Astrocyte of the spinal cord (primary cell): ENCODE measurements at regions not wholly inside any gene's neighbourhood (a gene's known extent, or its start where the extent isn't known, plus 50 kb on each side); places are given as distances from the start of the nearest gene placed in this dataset.
A peak's percentile ranks its signal among the peaks of the same experiment; 100 is the strongest.

Experiments used
- DNase-seq: peaks from one replicate; pipeline ENCODE4 v3.0.0; 2011; ENCODE audit warnings: low read depth, low spot score
- H3K4me3 ChIP-seq: 2 replicates; pipeline ENCODE4 v1.5.1; 2011; ENCODE audit warnings: low read depth, mild to moderate bottlenecking, low read length, moderate library complexity
- in situ Hi-C: cut with HindIII; loops from 2 replicates; pipeline ENCODE4 v1.10.0; 2017; ENCODE audit warnings: low sequenced_read_pairs
- TF ChIP-seq, protein P1 (sequence below): IDR thresholded peaks from 2 replicates; pipeline ENCODE4 v1.5.1; 2012; ENCODE audit warnings: low read depth, mild to moderate bottlenecking, low read length, inconsistent platforms

GRCh38 chr10:9792181-9792580, 1225.5 kb upstream of the CELF2 start:
- H3K4me3 ChIP-seq, result no peak overlapping the region
- TF ChIP-seq, protein P1, sequence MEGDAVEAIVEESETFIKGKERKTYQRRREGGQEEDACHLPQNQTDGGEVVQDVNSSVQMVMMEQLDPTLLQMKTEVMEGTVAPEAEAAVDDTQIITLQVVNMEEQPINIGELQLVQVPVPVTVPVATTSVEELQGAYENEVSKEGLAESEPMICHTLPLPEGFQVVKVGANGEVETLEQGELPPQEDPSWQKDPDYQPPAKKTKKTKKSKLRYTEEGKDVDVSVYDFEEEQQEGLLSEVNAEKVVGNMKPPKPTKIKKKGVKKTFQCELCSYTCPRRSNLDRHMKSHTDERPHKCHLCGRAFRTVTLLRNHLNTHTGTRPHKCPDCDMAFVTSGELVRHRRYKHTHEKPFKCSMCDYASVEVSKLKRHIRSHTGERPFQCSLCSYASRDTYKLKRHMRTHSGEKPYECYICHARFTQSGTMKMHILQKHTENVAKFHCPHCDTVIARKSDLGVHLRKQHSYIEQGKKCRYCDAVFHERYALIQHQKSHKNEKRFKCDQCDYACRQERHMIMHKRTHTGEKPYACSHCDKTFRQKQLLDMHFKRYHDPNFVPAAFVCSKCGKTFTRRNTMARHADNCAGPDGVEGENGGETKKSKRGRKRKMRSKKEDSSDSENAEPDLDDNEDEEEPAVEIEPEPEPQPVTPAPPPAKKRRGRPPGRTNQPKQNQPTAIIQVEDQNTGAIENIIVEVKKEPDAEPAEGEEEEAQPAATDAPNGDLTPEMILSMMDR, result no peak
- peak; percentile 44 for DNase-seq
- in situ Hi-C loops, result no loop called here

GRCh38 chr10:9796564-9796963, 1221.1 kb upstream of the CELF2 start:
- no peak overlapping the region for H3K4me3 ChIP-seq
- in situ Hi-C loops, result no loop called here
- DNase-seq, result no peak
- TF ChIP-seq, protein P1, result no peak

- TF ChIP-seq, protein P1, result no peak
- in situ Hi-C loops, result no loop called here
- H3K4me3 ChIP-seq, result no peak overlapping the region
- no peak for DNase-seq
Measured at GRCh38 chr10:9800011-9800410, 1217.7 kb upstream of the CELF2 start.

GRCh38 chr10:9800571-9800970, 1217.1 kb upstream of the CELF2 start:
- in situ Hi-C loops, result no loop called here
- TF ChIP-seq, protein P1, result no peak
- H3K4me3 ChIP-seq, result no peak overlapping the region
- no peak for DNase-seq

DNA sequence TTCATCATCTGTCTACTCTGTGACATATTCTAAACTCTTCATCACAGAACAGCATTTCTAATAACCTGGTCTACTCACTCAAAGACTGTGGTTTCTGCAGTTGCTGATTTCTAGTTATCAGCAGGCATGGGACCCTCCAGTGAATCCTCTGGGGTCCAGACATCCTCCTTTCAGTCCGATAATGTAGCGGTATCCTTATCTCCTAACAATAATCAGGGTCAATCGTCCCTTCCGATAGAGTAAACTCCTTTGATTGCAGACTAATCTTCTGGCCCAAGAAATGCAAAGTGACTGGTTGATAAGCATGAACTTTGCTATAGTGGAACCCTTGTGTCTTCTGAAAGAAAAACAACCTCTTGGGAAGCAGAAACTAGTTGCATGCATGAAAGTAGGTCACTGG, 1209.8 kb upstream of the CELF2 start:
- DNase-seq, result no peak
- TF ChIP-seq, protein P1, result no peak
- in situ Hi-C loops, result no loop called here
- no peak overlapping the region for H3K4me3 ChIP-seq

DNA sequence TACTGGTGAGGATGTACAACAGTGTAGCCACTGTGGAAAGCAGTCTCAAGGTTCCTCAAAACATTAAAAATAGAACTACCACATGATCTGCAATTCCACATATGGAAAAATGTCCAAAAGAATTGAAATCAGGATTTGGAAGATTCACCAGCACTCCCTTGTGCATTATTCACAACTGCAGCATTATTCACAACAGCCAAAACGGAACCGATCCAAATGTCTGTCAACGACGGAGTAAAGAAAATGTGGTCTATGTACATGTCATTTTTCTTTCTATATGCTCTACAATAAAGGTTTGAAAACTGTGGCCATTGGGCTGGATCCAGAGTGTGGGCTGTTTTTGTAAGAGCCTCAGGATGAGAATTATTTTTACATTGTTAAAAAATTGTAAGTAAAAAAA, 1206.1 kb upstream of the CELF2 start:
- DNase-seq, result no peak
- H3K4me3 ChIP-seq, result no peak overlapping the region
- TF ChIP-seq, protein P1, result no peak
- in situ Hi-C loops, result no loop called here

- in situ Hi-C loops, result no loop called here
- TF ChIP-seq, protein P1, result no peak
- peak; percentile 40 for DNase-seq
- no peak overlapping the region for H3K4me3 ChIP-seq
Measured at GRCh38 chr10:9814285-9814864, 1203.3 kb upstream of the CELF2 start.
